DND-41 (cell line): ENCODE measurements at regions not wholly inside any gene's neighbourhood (a gene's known extent, or its start where the extent isn't known, plus 50 kb on each side); places are given as distances from the start of the nearest gene placed in this dataset.

Source experiments
- ATAC-seq: fragments of 200-7000 bp; cut with Tn5 transposase; 3 replicates; pipeline ENCODE4 v1.9.1; 2021; ENCODE audit warnings: low read depth; ENCODE audit not compliant: insufficient read depth
- DNase-seq: peaks from one replicate; pipeline ENCODE4 v3.0.0-alpha.2; 2020
- H2AFZ ChIP-seq: 2 replicates; pipeline ENCODE4 v1.6.0; 2012; ENCODE audit warnings: low read depth, low read length
- H3K27ac ChIP-seq: 2 replicates; pipeline ENCODE4 v1.5.1; 2012; ENCODE audit warnings: low read length, inconsistent platforms
- H3K27me3 ChIP-seq: fragments of 200-600 bp; sonication (generic); 2 replicates; pipeline ENCODE4 v1.6.0; 2012; ENCODE audit warnings: low read length, mild to moderate bottlenecking, inconsistent platforms; ENCODE audit not compliant: insufficient read depth, poor library complexity
- H3K36me3 ChIP-seq: 2 replicates; pipeline ENCODE4 v1.5.1; 2012; ENCODE audit warnings: low read length, inconsistent platforms; ENCODE audit not compliant: insufficient read depth
- H3K4me1 ChIP-seq: 2 replicates; pipeline ENCODE4 v1.5.1; 2012; ENCODE audit warnings: mild to moderate bottlenecking, low read length; ENCODE audit not compliant: insufficient read depth
- H3K4me2 ChIP-seq: 2 replicates; pipeline ENCODE4 v1.6.0; 2012; ENCODE audit warnings: mild to moderate bottlenecking, moderate library complexity, low read length, inconsistent platforms; ENCODE audit not compliant: insufficient read depth
- H3K4me3 ChIP-seq, 2 experiments: fragments of 200-600 bp in 1 of 2; shearing (Covaris generic) in 1 of 2; 2 replicates each; pipeline ENCODE4 v1.5.1; 2012 to 2016; ENCODE audit warnings: inconsistent platforms in 2 of 2, low read length in 2 of 2, mild to moderate bottlenecking in 2 of 2, low read depth in 1 of 2, moderate library complexity in 1 of 2
- H3K79me2 ChIP-seq: 2 replicates; pipeline ENCODE4 v1.6.0; 2012; ENCODE audit warnings: low read length, inconsistent platforms; ENCODE audit not compliant: insufficient read depth
- H3K9ac ChIP-seq: 2 replicates; pipeline ENCODE4 v1.6.0; 2012; ENCODE audit warnings: low read depth, mild to moderate bottlenecking, inconsistent platforms, low read length, moderate library complexity
- H3K9me3 ChIP-seq: 2 replicates; pipeline ENCODE4 v1.5.1; 2012; ENCODE audit warnings: low read length, moderate library complexity, mild to moderate bottlenecking, inconsistent platforms; ENCODE audit not compliant: insufficient read depth, severe bottlenecking
- H4K20me1 ChIP-seq: 2 replicates; pipeline ENCODE4 v1.6.0; 2012; ENCODE audit warnings: low read length; ENCODE audit not compliant: insufficient read depth
- EZH2 ChIP-seq: IDR thresholded peaks from 3 replicates; pipeline ENCODE4 v1.6.1; 2012; ENCODE audit warnings: borderline replicate concordance, low read depth, mild to moderate bottlenecking, moderate library complexity, low read length, inconsistent platforms; ENCODE audit not compliant: severe bottlenecking
- TF ChIP-seq, protein P1 (sequence below): IDR thresholded peaks from 2 replicates; pipeline ENCODE4 v1.5.1; 2012; ENCODE audit warnings: borderline replicate concordance, low read length, moderate library complexity, mild to moderate bottlenecking; ENCODE audit not compliant: poor library complexity, severe bottlenecking; ENCODE audit errors: extremely low read depth

GRCh38 chr9:13919401-13919800 is 394.5 kb downstream of the NFIB start:
- no peaks in the 10 kb centered on the region for H3K4me1 ChIP-seq
- H4K20me1 ChIP-seq: no peaks in the 10 kb centered on the region
- H3K9ac ChIP-seq: no peak overlapping the region
- no peak overlapping the region for H3K4me2 ChIP-seq
- no peak overlapping the region for H2AFZ ChIP-seq
- no peaks in the 10 kb centered on the region for H3K27me3 ChIP-seq
- H3K27ac ChIP-seq: no peak overlapping the region
- H3K79me2 ChIP-seq: no peaks in the 10 kb centered on the region
- H3K9me3 ChIP-seq: no peaks in the 10 kb centered on the region
- ATAC-seq (no peak), DNase-seq (no peak)
- TF ChIP-seq EZH2: no peak
- TF ChIP-seq, protein P1, sequence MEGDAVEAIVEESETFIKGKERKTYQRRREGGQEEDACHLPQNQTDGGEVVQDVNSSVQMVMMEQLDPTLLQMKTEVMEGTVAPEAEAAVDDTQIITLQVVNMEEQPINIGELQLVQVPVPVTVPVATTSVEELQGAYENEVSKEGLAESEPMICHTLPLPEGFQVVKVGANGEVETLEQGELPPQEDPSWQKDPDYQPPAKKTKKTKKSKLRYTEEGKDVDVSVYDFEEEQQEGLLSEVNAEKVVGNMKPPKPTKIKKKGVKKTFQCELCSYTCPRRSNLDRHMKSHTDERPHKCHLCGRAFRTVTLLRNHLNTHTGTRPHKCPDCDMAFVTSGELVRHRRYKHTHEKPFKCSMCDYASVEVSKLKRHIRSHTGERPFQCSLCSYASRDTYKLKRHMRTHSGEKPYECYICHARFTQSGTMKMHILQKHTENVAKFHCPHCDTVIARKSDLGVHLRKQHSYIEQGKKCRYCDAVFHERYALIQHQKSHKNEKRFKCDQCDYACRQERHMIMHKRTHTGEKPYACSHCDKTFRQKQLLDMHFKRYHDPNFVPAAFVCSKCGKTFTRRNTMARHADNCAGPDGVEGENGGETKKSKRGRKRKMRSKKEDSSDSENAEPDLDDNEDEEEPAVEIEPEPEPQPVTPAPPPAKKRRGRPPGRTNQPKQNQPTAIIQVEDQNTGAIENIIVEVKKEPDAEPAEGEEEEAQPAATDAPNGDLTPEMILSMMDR: no peak
- no peak overlapping the region for H3K4me3 ChIP-seq
- no peaks in the 10 kb centered on the region for H3K36me3 ChIP-seq

DNA sequence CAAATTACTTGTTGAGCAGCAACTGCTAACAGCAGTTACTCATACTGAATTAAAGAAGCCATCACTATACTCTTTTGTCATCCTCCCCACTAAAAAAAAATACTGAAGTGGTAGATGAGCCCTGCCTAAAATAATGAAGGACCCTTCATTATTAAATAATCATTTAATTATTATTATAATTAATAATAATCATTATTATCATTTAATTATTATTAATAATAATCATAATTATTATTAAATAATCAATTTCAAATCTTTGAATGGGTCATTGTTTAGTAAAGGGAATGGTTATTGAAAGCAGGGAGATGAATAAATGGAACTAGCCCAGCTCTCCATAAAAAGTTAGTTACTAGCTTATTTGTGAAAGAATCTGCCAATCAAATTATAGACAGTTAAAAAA is 396.4 kb downstream of the NFIB start:
- no peaks in the 10 kb centered on the region for H3K36me3 ChIP-seq
- no peaks in the 10 kb centered on the region for H3K27me3 ChIP-seq
- H3K9ac ChIP-seq: no peak overlapping the region
- no peak for ATAC-seq
- no peak overlapping the region for H3K4me2 ChIP-seq
- H3K4me1 ChIP-seq: no peaks in the 10 kb centered on the region
- H3K79me2 ChIP-seq: no peaks in the 10 kb centered on the region
- TF ChIP-seq, protein P1: no peak
- no peak for TF ChIP-seq EZH2
- no peak overlapping the region for H2AFZ ChIP-seq
- no peak for DNase-seq
- H3K4me3 ChIP-seq: no peak overlapping the region
- no peaks in the 10 kb centered on the region for H3K9me3 ChIP-seq
- H3K27ac ChIP-seq: no peak overlapping the region
- H4K20me1 ChIP-seq: no peaks in the 10 kb centered on the region

DNA sequence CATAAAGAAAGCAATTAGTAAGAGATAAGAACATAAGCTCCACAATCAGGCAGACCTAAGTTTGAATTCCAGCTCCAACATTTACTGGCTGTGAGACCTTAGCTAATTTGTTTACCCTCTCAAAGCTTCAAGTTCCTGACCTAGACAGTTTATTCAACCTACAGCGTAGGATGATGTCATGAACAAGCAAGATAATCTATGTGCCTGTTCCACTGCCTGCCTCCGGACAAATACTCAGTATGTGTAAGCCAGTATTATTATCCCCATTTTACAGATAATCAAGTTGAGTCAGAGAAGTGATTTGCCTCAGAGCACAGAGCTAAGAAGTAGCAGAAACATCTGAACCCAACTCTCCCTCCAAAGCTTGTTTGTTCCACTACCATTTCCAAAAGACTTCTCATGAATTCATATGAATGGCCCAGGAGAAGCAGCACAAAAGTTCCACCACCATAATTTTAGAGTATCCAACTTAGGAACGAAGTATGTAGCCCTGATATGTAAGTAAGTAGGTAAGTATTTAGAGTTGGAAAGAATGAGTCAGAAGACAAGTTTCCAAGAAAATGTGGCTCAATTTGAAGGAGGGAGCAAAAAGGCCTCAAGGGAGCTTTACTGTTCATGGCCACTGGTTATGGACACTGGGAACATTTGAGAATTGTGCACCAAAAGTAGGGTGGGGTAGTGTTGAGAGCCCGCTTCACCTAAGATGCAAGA is 398.2 kb downstream of the NFIB start:
- Histone ChIP-seq H3K4me2 (no peak overlapping the region), H3K79me2 (no peaks in the 10 kb centered on the region), H2AFZ (no peak overlapping the region), H3K4me1 (no peaks in the 10 kb centered on the region), H3K27me3 (no peaks in the 10 kb centered on the region), H3K27ac (no peak overlapping the region), H3K36me3 (no peaks in the 10 kb centered on the region), H3K9ac (no peak overlapping the region), H3K9me3 (no peaks in the 10 kb centered on the region), H3K4me3 (no peak overlapping the region), H4K20me1 (no peaks in the 10 kb centered on the region)
- DNase-seq (no peak), ATAC-seq (no peak)
- TF ChIP-seq, protein P1: no peak
